Activated CD4-positive, alpha-beta T cell treated with anti-CD3 and anti-CD28 coated beads, Interleukin-10, Interleukin-2, amounts not matched to agents 100 ng/mL and 50 ng/mL, durations not matched to agents 16 hours and 8 hours (primary cell): ENCODE measurements at regions not wholly inside any gene's neighbourhood (a gene's known extent, or its start where the extent isn't known, plus 50 kb on each side); places are given as distances from the start of the nearest gene placed in this dataset.
A peak's percentile ranks its signal among the peaks of the same experiment; 100 is the strongest.
"Not testable (repeated sequence)": the region's sequence is repeated elsewhere in the genome, so short reads cannot be mapped to it uniquely, and the experiment has no call there.

Source experiments
- DNase-seq: peaks from one replicate; pipeline ENCODE4 v3.0.0-alpha.2; 2020

GRCh38 chr6:121647905-121648304 is 212.5 kb downstream of the GJA1 start:
- no peak for DNase-seq

DNA sequence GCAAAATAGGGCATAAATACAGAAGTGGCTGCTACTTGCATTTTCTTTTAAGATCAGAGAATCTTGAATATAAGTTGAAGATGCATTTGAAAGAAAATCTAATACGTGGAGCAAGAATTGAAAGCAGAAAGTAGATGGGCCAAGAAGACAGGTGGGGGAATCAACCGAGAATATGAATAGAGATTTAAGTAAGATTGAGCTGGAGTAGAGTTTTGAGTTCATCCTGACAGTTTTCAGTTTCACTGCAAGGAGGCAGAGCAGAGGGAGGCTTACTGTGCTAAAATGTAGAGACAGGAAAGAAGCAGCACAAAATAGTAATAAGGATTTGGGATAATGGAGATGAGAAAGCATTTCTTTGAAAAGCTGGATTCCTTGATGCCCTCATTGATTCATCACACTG is 214.5 kb downstream of the GJA1 start:
- DNase-seq = no peak

- no peak for DNase-seq
These were observed 216.0 kb downstream of the GJA1 start for GRCh38 chr6:121651420-121651819.

DNA sequence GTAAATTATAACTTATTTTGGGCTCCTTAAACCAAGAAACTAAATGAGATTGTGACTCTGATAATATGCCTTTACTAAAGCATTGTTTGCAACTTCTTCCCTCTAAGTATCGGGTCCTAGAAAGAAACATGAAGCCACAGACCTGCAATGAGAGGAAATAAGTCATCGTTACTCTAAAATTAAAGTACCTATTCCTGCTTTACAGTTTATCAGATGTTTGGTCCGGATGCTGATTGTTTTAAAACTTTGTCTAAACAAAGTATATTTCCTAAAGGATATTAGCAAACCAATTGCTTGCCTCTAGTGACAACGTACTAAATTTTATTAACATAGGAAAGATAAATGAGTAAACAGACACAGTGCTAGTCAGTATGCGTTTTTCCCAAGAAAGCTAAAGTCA is 216.8 kb downstream of the GJA1 start:
- DNase-seq = no peak

- DNase-seq = no peak
These were observed 217.5 kb downstream of the GJA1 start for GRCh38 chr6:121652726-121653623.

DNA sequence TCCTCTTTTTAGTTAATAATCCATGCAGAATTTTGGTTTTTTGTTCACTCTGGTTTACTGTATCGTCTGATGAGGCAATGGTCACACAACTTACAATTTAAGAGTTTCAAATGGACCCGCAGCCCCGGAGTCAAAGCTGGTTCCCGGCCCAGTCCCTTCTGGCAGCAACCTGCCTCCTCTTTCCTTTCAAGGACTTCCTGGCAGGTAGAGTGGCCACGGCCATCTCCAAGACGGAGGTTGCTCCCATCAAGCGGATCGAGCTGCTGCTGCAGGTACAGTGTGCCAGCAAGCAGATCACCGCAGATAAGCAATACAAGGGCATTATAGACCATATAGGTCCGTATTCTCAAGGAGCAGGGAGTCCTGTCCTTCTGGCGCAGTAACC is 218.2 kb downstream of the GJA1 start:
- DNase-seq = no peak

- DNase-seq = no peak
These were observed 222.5 kb downstream of the GJA1 start for GRCh38 chr6:121657972-121658371.

DNA sequence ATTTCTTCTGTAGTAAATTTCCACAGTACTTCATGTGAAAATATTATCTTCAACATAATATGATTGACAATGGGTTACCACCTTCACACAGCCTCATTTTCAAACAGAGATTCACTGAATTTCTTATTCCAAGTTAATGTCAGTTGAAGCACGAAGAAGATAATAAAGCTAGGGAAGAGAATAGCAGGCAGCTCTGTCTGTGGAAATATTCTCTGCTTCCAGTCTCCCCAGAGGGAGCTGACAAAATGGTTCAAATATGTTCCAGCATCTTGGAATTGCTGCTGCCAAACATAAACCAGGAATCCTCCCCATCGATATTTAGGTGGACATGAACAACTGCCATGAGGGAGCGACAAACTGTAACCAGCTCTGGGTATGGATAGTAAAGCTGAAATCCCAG is 224.8 kb downstream of the GJA1 start:
- DNase-seq = no peak

GRCh38 chr6:121663292-121663810 is 227.9 kb downstream of the GJA1 start:
- no peak for DNase-seq

- DNase-seq = no peak
These were observed 228.7 kb downstream of the GJA1 start for GRCh38 chr6:121664158-121664557.

DNA sequence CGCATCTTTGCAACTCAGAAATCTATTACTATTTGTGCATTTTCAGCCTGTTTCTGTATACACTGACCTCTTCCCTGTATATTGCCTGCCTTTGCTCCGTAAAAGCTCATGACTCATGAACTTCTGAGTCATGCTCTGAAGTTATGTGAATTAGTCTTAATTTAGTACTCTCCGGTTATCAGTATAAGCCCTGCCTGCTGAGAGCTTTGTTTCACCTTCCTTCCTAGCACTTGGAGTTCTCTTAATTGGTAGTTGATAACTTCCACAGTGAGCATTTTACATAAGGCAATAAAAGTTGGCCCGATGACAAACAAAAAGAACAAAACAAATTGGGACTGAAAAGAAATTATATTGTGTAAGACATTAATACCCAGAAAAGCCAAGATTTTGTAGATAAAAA is 231.4 kb downstream of the GJA1 start:
- DNase-seq = no peak

DNA sequence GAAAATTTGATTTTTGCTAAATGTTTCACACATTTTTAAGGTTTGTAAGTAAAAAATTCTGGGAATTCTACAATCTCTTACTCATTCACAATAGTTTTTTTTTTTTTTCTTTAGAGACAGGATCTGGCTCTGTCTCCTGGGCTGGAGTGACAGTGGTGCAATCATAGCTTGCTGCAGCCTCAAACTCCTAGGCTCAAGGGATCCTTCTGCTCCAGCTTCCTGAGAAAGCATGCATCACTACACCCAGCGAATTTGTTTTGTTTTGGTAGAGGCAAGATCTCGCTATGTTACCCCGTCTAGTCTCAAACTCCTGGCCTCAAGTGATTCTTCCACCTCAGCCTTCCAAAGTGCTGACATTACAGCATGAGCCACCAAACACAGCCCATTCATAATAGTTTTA is 232.8 kb downstream of the GJA1 start:
- no peak for DNase-seq

DNA sequence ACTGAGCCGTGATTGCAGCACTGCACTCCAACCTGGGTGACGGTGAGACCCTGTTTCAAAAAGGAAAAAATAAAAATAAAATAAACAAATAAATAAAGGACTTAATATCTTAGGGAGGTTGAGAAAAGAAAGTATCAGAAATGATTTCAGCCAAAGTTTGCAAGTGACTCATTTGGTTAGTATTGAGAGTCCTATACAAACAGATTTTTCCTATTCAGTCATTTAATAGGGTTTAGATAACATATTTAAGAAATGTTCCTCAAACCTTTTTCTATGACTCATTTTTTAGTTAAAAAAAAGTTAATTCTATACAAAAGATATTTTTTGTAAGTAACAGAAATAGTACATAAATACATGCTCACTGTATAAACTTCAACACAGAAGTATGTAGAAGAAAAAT is 235.1 kb downstream of the GJA1 start:
- DNase-seq = no peak

DNA sequence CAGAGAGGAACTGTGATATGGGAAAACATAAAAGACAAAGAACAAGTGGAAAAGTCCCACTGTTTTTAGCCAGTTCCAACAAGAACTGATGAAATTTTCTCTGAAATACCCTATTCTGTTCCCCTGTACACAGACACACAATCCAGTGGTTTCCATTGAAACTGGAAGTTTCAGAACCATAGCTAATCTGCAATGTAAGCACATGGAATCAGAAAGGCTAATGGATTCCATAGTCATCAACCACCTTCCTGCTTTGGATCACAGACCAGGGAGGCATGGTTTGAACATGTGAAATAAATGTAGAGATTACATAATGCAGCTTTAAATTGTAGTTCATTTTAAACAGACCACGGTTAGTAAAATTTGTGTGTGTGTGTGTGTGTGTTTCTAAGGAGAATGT is 242.1 kb downstream of the GJA1 start:
- no peak for DNase-seq

- no peak for DNase-seq
These were observed 242.8 kb downstream of the GJA1 start for GRCh38 chr6:121678245-121678644.

DNA sequence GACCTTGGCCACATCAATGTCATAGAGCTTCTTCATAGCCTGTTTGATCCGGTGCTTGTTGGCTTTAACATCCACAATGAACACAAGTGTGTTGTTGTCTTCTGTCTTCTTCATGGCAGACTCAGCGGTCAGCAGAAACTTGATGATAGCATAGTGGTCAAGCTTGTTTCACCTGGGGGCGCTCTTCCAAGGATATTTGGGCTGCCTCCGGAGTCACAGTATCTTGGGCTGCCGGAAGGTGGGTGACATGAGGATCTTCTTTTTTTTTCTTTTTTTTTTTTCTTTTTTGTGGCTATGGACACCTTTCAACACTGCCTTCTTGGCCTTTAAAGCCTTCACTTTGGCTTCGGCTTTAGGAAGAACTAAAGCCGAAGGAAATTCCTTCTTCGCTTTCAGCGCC is 244.6 kb downstream of the GJA1 start:
- DNase-seq = no peak

GRCh38 chr6:121682666-121683065 is 247.2 kb downstream of the GJA1 start:
- DNase-seq = no peak

- not testable (repeated sequence) for DNase-seq
These were observed 250.4 kb downstream of the GJA1 start for GRCh38 chr6:121685806-121686205.

GRCh38 chr6:121686611-121687023 is 251.2 kb downstream of the GJA1 start:
- peak; percentile 6 for DNase-seq

DNA sequence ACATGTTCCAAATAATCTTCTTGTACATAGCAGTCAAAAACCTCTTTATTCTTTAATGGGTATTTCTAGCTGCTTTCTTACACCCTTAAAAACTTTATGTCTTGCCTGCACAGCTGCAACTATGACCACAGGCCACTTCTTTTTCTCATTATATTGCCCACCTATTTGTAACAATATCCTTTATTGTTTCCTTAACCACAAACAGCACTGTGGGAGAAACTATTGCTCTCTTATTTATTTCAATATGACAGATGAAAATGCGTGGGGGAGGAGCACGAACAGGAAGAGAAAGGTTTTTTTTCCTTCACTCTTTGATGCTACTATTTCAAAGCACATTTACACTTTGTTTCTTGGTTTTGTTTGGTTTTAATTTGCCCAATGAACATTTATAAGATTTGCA is 253.5 kb downstream of the GJA1 start:
- no peak for DNase-seq

DNA sequence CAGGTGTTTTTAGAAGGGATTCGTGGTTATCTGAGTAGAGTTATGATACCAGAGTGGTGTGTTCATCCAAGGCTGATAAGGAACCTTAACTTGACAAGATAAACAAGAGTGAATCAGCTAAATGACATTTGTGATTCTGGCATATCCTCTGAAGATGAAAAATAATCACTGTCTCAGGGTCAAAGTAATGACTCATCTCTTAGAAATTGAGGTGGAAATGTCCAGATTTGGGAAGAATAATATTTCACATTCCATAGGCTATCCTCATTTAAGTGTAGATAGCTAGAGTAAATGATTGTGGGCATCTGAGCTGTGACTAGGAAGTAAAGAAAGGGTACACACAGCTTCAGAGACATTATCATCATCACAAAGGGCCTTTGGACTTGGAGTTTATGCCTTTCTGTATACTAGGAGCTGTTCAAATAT is 255.7 kb downstream of the GJA1 start:
- DNase-seq = no peak

DNA sequence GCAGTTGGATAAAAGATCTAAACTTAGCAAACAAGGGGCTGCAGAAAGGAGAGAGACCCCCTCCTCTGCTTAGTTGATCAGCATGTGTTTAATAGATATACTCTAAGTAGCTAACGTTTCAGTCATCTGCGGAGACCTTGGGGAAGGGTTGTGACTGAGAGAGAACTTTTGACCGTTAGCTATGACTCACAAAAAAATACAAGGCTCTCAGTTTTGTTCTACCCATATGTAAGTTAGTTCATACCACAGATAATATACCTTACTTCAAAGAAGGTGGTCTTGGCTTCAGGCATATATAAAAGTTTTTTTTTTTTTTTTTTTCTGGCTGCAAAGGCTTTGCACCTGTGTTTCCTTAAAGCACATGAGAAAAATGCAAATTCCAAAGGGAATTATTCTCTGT is 258.9 kb downstream of the GJA1 start:
- no peak for DNase-seq

- no peak for DNase-seq
These were observed 259.4 kb downstream of the GJA1 start for GRCh38 chr6:121694801-121695251.

- no peak for DNase-seq
These were observed 259.9 kb downstream of the GJA1 start for GRCh38 chr6:121695329-121695728.

- no peak for DNase-seq
These were observed 262.5 kb downstream of the GJA1 start for GRCh38 chr6:121697921-121698320.
